PC-3 (cell line): ENCODE measurements at regions not wholly inside any gene's neighbourhood (a gene's known extent, or its start where the extent isn't known, plus 50 kb on each side); places are given as distances from the start of the nearest gene placed in this dataset.

Experiments
- ATAC-seq: fragments of 200-7000 bp; cut with Tn5 transposase; 2 replicates; pipeline ENCODE4 v1.9.1; 2020; ENCODE audit warnings: mild to moderate bottlenecking, moderate library complexity
- BruUV-seq: library from RNA; stranded (reverse); fragments of 400-500 nt; replicated peaks from 2 replicates; lab custom pipeline; 2021; lab: Mats Ljungman, UMichigan
- CTCF ChIA-PET: fragments of 300-600 bp; sonication (Branson Sonifier 250); formaldehyde crosslinking; loops from one replicate; lab custom pipeline; 2022; ENCODE audit warnings: antibody characterized with exemption; lab: Charles Lee
- POLR2A ChIA-PET: fragments of 300-600 bp; sonication (Branson Sonifier 250); formaldehyde crosslinking; loops from one replicate; lab custom pipeline; 2022; ENCODE audit warnings: antibody characterized with exemption; ENCODE audit not compliant: unreplicated experiment; lab: Charles Lee
- DNase-seq: peaks from one replicate; pipeline ENCODE4 v3.0.0-alpha.2; 2015
- H2AFZ ChIP-seq: fragments of 300-600 bp; sonication (generic); 2 replicates; pipeline ENCODE4 v1.6.0; 2016; ENCODE audit warnings: antibody characterized with exemption, low read length
- H3F3A ChIP-seq: fragments of 300-600 bp; sonication (generic); one replicate; pipeline ENCODE4 v1.6.0; 2017; ENCODE audit warnings: antibody characterized with exemption, low read length, control low read depth, mild to moderate bottlenecking; ENCODE audit not compliant: unreplicated experiment
- H3K27ac ChIP-seq: fragments of 300-600 bp; sonication (generic); 2 replicates; pipeline ENCODE4 v1.5.1; 2016; ENCODE audit warnings: mild to moderate bottlenecking, low read length
- H3K27me3 ChIP-seq: fragments of 300-600 bp; sonication (generic); 2 replicates; pipeline ENCODE4 v1.6.1; 2016; ENCODE audit warnings: low read length, mixed read lengths
- H3K36me3 ChIP-seq: fragments of 300-600 bp; sonication (generic); 2 replicates; pipeline ENCODE4 v1.6.1; 2016; ENCODE audit warnings: low read depth, mixed run types, low read length, mixed read lengths
- H3K4me1 ChIP-seq: fragments of 300-600 bp; sonication (generic); 2 replicates; pipeline ENCODE4 v1.5.1; 2016; ENCODE audit warnings: low read length; ENCODE audit not compliant: insufficient read depth
- H3K4me2 ChIP-seq: fragments of 300-600 bp; sonication (generic); 2 replicates; pipeline ENCODE4 v1.6.0; 2016; ENCODE audit warnings: low read length
- H3K4me3 ChIP-seq: fragments of 300-600 bp; sonication (generic); 2 replicates; pipeline ENCODE4 v1.5.1; 2016; ENCODE audit warnings: mild to moderate bottlenecking, low read length, mixed read lengths
- H3K79me2 ChIP-seq: fragments of 300-600 bp; sonication (generic); 2 replicates; pipeline ENCODE4 v1.6.1; 2017; ENCODE audit warnings: low read length, mixed read lengths
- H3K9ac ChIP-seq: fragments of 300-600 bp; sonication (generic); 2 replicates; pipeline ENCODE4 v1.6.0; 2016; ENCODE audit warnings: mild to moderate bottlenecking, low read length
- H3K9me2 ChIP-seq: fragments of 300-600 bp; sonication (generic); replicated peaks from 2 replicates; pipeline ENCODE4 v1.6.1; 2016; ENCODE audit warnings: mixed run types, low read length, mixed read lengths
- H3K9me3 ChIP-seq: fragments of 300-600 bp; sonication (generic); 2 replicates; pipeline ENCODE4 v1.6.1; 2016; ENCODE audit warnings: low read length, mixed read lengths
- H4K20me1 ChIP-seq: fragments of 300-600 bp; sonication (generic); 2 replicates; pipeline ENCODE4 v1.6.1; 2016; ENCODE audit warnings: low read length, mixed read lengths
- EZH2 ChIP-seq: fragments of 300-600 bp; sonication (generic); IDR thresholded peaks from one replicate; pipeline ENCODE4 v1.6.1; 2017; ENCODE audit warnings: antibody characterized with exemption, mild to moderate bottlenecking, low read length; ENCODE audit not compliant: unreplicated experiment
- EZH2phosphoT487 ChIP-seq: fragments of 300-600 bp; sonication (generic); IDR thresholded peaks from 2 replicates; pipeline ENCODE4 v1.6.1; 2018; ENCODE audit warnings: mild to moderate bottlenecking, antibody characterized with exemption, low read length, borderline replicate concordance
- intact Hi-C: fragments of 100-400 bp; cut with micrococcal nuclease; formaldehyde crosslinking; loops from 2 replicates; pipeline ENCODE4 v1.9.0; 2023
- TF ChIP-seq, protein P1 (sequence below): fragments of 300-600 bp; sonication (generic); conservative IDR thresholded peaks from 2 replicates; pipeline ENCODE4 v1.5.1; 2017; ENCODE audit warnings: antibody characterized with exemption, low read depth, mild to moderate bottlenecking, low read length

DNA sequence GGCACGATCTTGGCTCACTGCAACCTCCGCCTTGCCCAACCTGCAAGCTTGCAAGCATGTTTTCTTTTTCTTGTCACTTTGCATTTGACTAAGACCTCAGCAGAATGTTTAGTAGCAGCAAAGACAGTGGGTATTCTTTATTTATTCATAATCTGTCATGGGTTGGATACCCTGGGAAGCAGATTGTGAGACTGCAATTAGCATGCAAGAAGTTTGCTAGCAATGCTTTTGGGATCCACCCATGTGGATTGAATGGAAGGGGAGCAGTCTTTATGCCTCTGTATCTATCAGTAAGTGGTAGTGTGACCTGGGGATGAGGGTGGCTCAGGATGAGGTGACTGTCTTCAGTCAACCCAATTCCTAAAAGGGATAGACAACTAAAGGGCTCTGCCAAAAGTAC, 166.7 kb downstream of the RAP2B start:
- H2AFZ ChIP-seq = no peak overlapping the region
- DNase-seq = no peak
- no peaks in the 10 kb centered on the region for H3K79me2 ChIP-seq
- H3K4me3 ChIP-seq = no peak overlapping the region
- ChIA-PET POLR2A (no interaction called here), CTCF (no interaction called here)
- no peak overlapping the region for H3K27ac ChIP-seq
- intact Hi-C loops = no loop called here
- no peaks in the 10 kb centered on the region for H3F3A ChIP-seq
- TF ChIP-seq EZH2phosphoT487 (no peak), EZH2 (no peak)
- TF ChIP-seq, protein P1, sequence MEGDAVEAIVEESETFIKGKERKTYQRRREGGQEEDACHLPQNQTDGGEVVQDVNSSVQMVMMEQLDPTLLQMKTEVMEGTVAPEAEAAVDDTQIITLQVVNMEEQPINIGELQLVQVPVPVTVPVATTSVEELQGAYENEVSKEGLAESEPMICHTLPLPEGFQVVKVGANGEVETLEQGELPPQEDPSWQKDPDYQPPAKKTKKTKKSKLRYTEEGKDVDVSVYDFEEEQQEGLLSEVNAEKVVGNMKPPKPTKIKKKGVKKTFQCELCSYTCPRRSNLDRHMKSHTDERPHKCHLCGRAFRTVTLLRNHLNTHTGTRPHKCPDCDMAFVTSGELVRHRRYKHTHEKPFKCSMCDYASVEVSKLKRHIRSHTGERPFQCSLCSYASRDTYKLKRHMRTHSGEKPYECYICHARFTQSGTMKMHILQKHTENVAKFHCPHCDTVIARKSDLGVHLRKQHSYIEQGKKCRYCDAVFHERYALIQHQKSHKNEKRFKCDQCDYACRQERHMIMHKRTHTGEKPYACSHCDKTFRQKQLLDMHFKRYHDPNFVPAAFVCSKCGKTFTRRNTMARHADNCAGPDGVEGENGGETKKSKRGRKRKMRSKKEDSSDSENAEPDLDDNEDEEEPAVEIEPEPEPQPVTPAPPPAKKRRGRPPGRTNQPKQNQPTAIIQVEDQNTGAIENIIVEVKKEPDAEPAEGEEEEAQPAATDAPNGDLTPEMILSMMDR = no peak
- no peaks in the 10 kb centered on the region for H3K27me3 ChIP-seq
- H4K20me1 ChIP-seq = no peaks in the 10 kb centered on the region
- BruUV-seq = no TSS peak
- H3K9ac ChIP-seq = no peak overlapping the region
- no peaks in the 10 kb centered on the region for H3K4me1 ChIP-seq
- no peak for ATAC-seq
- H3K9me2 ChIP-seq = no peaks in the 10 kb centered on the region
- H3K9me3 ChIP-seq = no peaks in the 10 kb centered on the region
- H3K36me3 ChIP-seq = no peaks in the 10 kb centered on the region
- no peak overlapping the region for H3K4me2 ChIP-seq

- Histone ChIP-seq H4K20me1 (no peaks in the 10 kb centered on the region), H3K36me3 (no peaks in the 10 kb centered on the region), H3K4me3 (no peak overlapping the region), H3K27ac (no peak overlapping the region), H3F3A (no peaks in the 10 kb centered on the region), H3K9me2 (no peaks in the 10 kb centered on the region), H3K9me3 (no peaks in the 10 kb centered on the region), H3K79me2 (no peaks in the 10 kb centered on the region), H3K4me2 (no peak overlapping the region), H3K9ac (no peak overlapping the region), H2AFZ (no peak overlapping the region), H3K27me3 (no peaks in the 10 kb centered on the region), H3K4me1 (no peaks in the 10 kb centered on the region)
- no TSS peak for BruUV-seq
- DNase-seq (no peak), ATAC-seq (no peak)
- ChIA-PET POLR2A (no interaction called here), CTCF (interaction anchor here (0.6 kb wide), 1 partner anchor 19 kb away, joined by 4 read pairs; no protein-coding TSS in a partner anchor)
- intact Hi-C loops = no loop called here
- TF ChIP-seq EZH2 (no peak), EZH2phosphoT487 (no peak)
- TF ChIP-seq, protein P1 = no peak
Measured at GRCh38 chr3:153330901-153331300, 168.9 kb downstream of the RAP2B start.

GRCh38 chr3:153331676-153332075, 169.7 kb downstream of the RAP2B start:
- intact Hi-C loops = no loop called here
- ChIA-PET CTCF (no interaction called here), POLR2A (no interaction called here)
- no peaks in the 10 kb centered on the region for H3K79me2 ChIP-seq
- H3K4me3 ChIP-seq = no peak overlapping the region
- no peaks in the 10 kb centered on the region for H3K9me3 ChIP-seq
- H3K4me1 ChIP-seq = no peaks in the 10 kb centered on the region
- no peaks in the 10 kb centered on the region for H3K27me3 ChIP-seq
- no peak overlapping the region for H3K27ac ChIP-seq
- no peak overlapping the region for H2AFZ ChIP-seq
- no TSS peak for BruUV-seq
- DNase-seq = no peak
- no peaks in the 10 kb centered on the region for H4K20me1 ChIP-seq
- H3K36me3 ChIP-seq = no peaks in the 10 kb centered on the region
- H3K9ac ChIP-seq = no peak overlapping the region
- no peaks in the 10 kb centered on the region for H3F3A ChIP-seq
- no peaks in the 10 kb centered on the region for H3K9me2 ChIP-seq
- no peak for ATAC-seq
- H3K4me2 ChIP-seq = no peak overlapping the region
- no peak for TF ChIP-seq EZH2phosphoT487
- TF ChIP-seq, protein P1 = no peak
- no peak for TF ChIP-seq EZH2
